IMR-90 (cell line): ENCODE measurements at regions not wholly inside any gene's neighbourhood (a gene's known extent, or its start where the extent isn't known, plus 50 kb on each side); places are given as distances from the start of the nearest gene placed in this dataset.

ENCODE experiments used
- BHLHE40 ChIP-seq: fragments of 150-350 bp; IDR thresholded peaks from 2 replicates; pipeline ENCODE4 v1.6.1; 2016; ENCODE audit warnings: mild to moderate bottlenecking, low read depth, low read length
- CEBPB ChIP-seq: IDR thresholded peaks from 2 replicates; pipeline ENCODE4 v1.6.1; 2012; ENCODE audit warnings: low read depth, low read length, improper control_type of control experiment
- CHD1 ChIP-seq: IDR thresholded peaks from 2 replicates; pipeline ENCODE4 v1.6.1; 2012; ENCODE audit warnings: low read depth, low read length, improper control_type of control experiment
- MAFK ChIP-seq: IDR thresholded peaks from 2 replicates; pipeline ENCODE4 v1.6.1; 2012; ENCODE audit warnings: low read depth, low read length, improper control_type of control experiment
- MXI1 ChIP-seq: IDR thresholded peaks from 2 replicates; pipeline ENCODE4 v1.6.1; 2012; ENCODE audit warnings: low read depth, mild to moderate bottlenecking, low read length, moderate library complexity, borderline replicate concordance
- NFE2L2 ChIP-seq: fragments of 150-350 bp; IDR thresholded peaks from 2 replicates; pipeline ENCODE4 v1.6.1; 2016; ENCODE audit warnings: low read depth, mild to moderate bottlenecking, low read length
- POLR2A ChIP-seq: IDR thresholded peaks from 2 replicates; pipeline ENCODE4 v1.6.1; 2012; ENCODE audit warnings: mild to moderate bottlenecking, low read depth, low read length
- RAD21 ChIP-seq: IDR thresholded peaks from 2 replicates; pipeline ENCODE4 v1.6.1; 2012; ENCODE audit warnings: low read length, improper control_type of control experiment
- TF ChIP-seq, protein P1 (sequence below): conservative IDR thresholded peaks from 2 replicates; pipeline ENCODE4 v1.5.1; 2012; ENCODE audit warnings: mild to moderate bottlenecking, low read depth, low read length, improper control_type of control experiment
- TF ChIP-seq, protein P2 (sequence below): fragments of 150-350 bp; IDR thresholded peaks from 2 replicates; pipeline ENCODE4 v1.6.1; 2017; ENCODE audit warnings: mild to moderate bottlenecking, antibody characterized with exemption, low read length, low read depth

DNA sequence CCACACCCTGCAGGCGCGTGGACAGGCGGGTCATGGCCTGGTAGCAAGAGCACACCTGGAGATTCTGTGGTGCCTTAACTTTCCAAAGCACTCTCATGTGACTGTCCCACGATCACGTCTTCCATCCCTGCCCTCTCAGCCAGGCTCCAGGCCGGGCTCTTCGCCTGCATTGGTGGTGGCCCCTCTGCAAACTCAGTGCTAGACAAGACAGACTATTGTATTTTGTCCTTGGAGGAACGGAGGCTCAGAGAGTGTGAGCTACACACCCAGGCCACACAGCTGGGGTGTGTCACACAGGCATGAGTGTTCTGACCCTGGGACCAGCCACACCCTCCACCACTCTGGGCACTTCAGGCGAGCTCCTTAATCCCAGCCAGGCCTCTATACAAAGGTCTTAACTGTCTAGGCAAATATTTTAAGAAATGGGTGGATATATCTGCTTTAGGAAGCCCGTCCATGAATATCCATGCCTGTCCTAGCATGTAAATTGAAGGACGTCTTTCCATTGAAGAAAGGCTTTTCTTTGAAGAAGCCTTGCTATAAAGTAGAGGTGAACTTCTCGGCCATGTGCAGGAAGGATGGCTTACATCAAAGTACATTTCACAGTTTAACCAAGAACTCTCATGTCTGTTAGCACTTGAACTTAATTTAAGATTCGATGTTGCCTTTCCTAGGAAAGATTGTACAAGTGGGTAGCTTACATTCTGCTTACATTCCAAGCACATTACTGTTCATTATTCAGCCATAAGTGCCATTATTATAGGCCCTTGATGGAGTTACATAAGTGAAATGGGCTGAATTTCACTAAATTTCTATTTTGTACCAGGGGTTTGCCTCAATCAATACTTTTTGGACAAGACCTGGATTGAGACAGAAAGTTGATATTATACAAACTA lies 263.9 kb downstream of the DLL1 start:
- TF ChIP-seq, protein P1, sequence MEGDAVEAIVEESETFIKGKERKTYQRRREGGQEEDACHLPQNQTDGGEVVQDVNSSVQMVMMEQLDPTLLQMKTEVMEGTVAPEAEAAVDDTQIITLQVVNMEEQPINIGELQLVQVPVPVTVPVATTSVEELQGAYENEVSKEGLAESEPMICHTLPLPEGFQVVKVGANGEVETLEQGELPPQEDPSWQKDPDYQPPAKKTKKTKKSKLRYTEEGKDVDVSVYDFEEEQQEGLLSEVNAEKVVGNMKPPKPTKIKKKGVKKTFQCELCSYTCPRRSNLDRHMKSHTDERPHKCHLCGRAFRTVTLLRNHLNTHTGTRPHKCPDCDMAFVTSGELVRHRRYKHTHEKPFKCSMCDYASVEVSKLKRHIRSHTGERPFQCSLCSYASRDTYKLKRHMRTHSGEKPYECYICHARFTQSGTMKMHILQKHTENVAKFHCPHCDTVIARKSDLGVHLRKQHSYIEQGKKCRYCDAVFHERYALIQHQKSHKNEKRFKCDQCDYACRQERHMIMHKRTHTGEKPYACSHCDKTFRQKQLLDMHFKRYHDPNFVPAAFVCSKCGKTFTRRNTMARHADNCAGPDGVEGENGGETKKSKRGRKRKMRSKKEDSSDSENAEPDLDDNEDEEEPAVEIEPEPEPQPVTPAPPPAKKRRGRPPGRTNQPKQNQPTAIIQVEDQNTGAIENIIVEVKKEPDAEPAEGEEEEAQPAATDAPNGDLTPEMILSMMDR: no peak
- TF ChIP-seq MXI1: no peak
- TF ChIP-seq POLR2A: no peak
- no peak for TF ChIP-seq CEBPB
- no peak for TF ChIP-seq NFE2L2
- TF ChIP-seq CHD1: no peak
- TF ChIP-seq BHLHE40: no peak
- TF ChIP-seq MAFK: no peak
- no peak for TF ChIP-seq RAD21
- TF ChIP-seq, protein P2, sequence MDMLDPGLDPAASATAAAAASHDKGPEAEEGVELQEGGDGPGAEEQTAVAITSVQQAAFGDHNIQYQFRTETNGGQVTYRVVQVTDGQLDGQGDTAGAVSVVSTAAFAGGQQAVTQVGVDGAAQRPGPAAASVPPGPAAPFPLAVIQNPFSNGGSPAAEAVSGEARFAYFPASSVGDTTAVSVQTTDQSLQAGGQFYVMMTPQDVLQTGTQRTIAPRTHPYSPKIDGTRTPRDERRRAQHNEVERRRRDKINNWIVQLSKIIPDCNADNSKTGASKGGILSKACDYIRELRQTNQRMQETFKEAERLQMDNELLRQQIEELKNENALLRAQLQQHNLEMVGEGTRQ: no peak
